H9 (cell line): ENCODE measurements at regions not wholly inside any gene's neighbourhood (a gene's known extent, or its start where the extent isn't known, plus 50 kb on each side); places are given as distances from the start of the nearest gene placed in this dataset.

Experiments used
- DNase-seq: peaks from one replicate; pipeline ENCODE4 v3.0.0-alpha.2; 2017
- H2AFZ ChIP-seq: one replicate; pipeline ENCODE4 v1.6.1; 2013; ENCODE audit warnings: mild to moderate bottlenecking, low read length, control low read depth, moderate library complexity
- H2AK5ac ChIP-seq: 2 replicates; pipeline ENCODE4 v1.6.1; 2013; ENCODE audit warnings: low read length, control low read depth, mixed read lengths; ENCODE audit not compliant: insufficient read length
- H2BK120ac ChIP-seq: one replicate; pipeline ENCODE4 v1.6.1; 2013; ENCODE audit warnings: low read depth, mild to moderate bottlenecking, low read length, control low read depth, inconsistent platforms; ENCODE audit not compliant: poor library complexity, severe bottlenecking
- H2BK12ac ChIP-seq: 2 replicates; pipeline ENCODE4 v1.6.1; 2013; ENCODE audit warnings: low read length, control low read depth, mixed read lengths, low read depth; ENCODE audit not compliant: insufficient read length
- H2BK15ac ChIP-seq: 2 replicates; pipeline ENCODE4 v1.6.1; 2013; ENCODE audit warnings: low read depth, low read length, control low read depth
- H2BK20ac ChIP-seq: one replicate; pipeline ENCODE4 v1.6.1; 2013; ENCODE audit warnings: low read depth, mild to moderate bottlenecking, low read length, control low read depth, inconsistent platforms; ENCODE audit not compliant: poor library complexity, severe bottlenecking
- H2BK5ac ChIP-seq: 2 replicates; pipeline ENCODE4 v1.6.1; 2013; ENCODE audit warnings: low read length, control low read depth, mixed read lengths; ENCODE audit not compliant: insufficient read length
- H3K14ac ChIP-seq: 2 replicates; pipeline ENCODE4 v1.6.1; 2013; ENCODE audit warnings: low read length, control low read depth; ENCODE audit not compliant: insufficient read depth
- H3K18ac ChIP-seq: 2 replicates; pipeline ENCODE4 v1.6.1; 2013; ENCODE audit warnings: low read depth, mild to moderate bottlenecking, mixed read lengths, low read length, control low read depth; ENCODE audit not compliant: insufficient read length
- H3K23ac ChIP-seq: 2 replicates; pipeline ENCODE4 v1.6.1; 2013; ENCODE audit warnings: low read length, control low read depth, mixed read lengths, low read depth; ENCODE audit not compliant: insufficient read length
- H3K23me2 ChIP-seq: 2 replicates; pipeline ENCODE4 v1.6.1; 2013; ENCODE audit warnings: low read depth, mild to moderate bottlenecking, mixed read lengths, low read length, control low read depth; ENCODE audit not compliant: insufficient read length, poor library complexity, severe bottlenecking
- H3K27ac ChIP-seq: 2 replicates; pipeline ENCODE4 v1.5.1; 2013; ENCODE audit warnings: low read length, control low read depth, mixed read lengths, low read depth; ENCODE audit not compliant: insufficient read length
- H3K27me3 ChIP-seq: 2 replicates; pipeline ENCODE4 v1.6.1; 2013; ENCODE audit warnings: low read length, control low read depth, inconsistent platforms; ENCODE audit not compliant: insufficient read depth
- H3K4ac ChIP-seq: 2 replicates; pipeline ENCODE4 v1.6.1; 2013; ENCODE audit warnings: low read depth, mild to moderate bottlenecking, control low read depth, inconsistent platforms, low read length, moderate library complexity
- H3K4me1 ChIP-seq: 2 replicates; pipeline ENCODE4 v1.6.1; 2013; ENCODE audit warnings: low read length, control low read depth, inconsistent platforms; ENCODE audit not compliant: insufficient read depth
- H3K4me2 ChIP-seq: 2 replicates; pipeline ENCODE4 v1.6.1; 2013; ENCODE audit warnings: low read length, control low read depth, mixed read lengths; ENCODE audit not compliant: insufficient read length, insufficient read depth
- H3K56ac ChIP-seq: 2 replicates; pipeline ENCODE4 v1.6.1; 2013; ENCODE audit warnings: low read depth, mild to moderate bottlenecking, mixed read lengths, low read length, control low read depth; ENCODE audit not compliant: insufficient read length
- H3K79me1 ChIP-seq: 2 replicates; pipeline ENCODE4 v1.6.1; 2013; ENCODE audit warnings: low read depth, mild to moderate bottlenecking, moderate library complexity, low read length, control low read depth, inconsistent platforms; ENCODE audit not compliant: insufficient read depth, poor library complexity, severe bottlenecking
- H3K79me2 ChIP-seq: 2 replicates; pipeline ENCODE4 v1.6.1; 2013; ENCODE audit warnings: low read length, control low read depth, inconsistent platforms; ENCODE audit not compliant: insufficient read depth
- H3K9ac ChIP-seq: 2 replicates; pipeline ENCODE4 v1.6.1; 2013; ENCODE audit warnings: low read length, control low read depth, mixed read lengths; ENCODE audit not compliant: insufficient read length; ENCODE audit errors: extremely low read depth
- H3K9me3 ChIP-seq: one replicate; pipeline ENCODE4 v1.6.1; 2013; ENCODE audit warnings: low read depth, low read length, inconsistent platforms; ENCODE audit not compliant: control insufficient read depth
- H3T11ph ChIP-seq: one replicate; pipeline ENCODE4 v1.6.1; 2013; ENCODE audit warnings: mild to moderate bottlenecking, low read length, control low read depth, inconsistent platforms
- H4K20me1 ChIP-seq: one replicate; pipeline ENCODE4 v1.6.1; 2013; ENCODE audit not compliant: control insufficient read depth, insufficient read length, insufficient read depth
- H4K5ac ChIP-seq: 2 replicates; pipeline ENCODE4 v1.6.1; 2013; ENCODE audit warnings: low read depth, mild to moderate bottlenecking, mixed read lengths, low read length, control low read depth; ENCODE audit not compliant: insufficient read length
- H4K8ac ChIP-seq: replicated peaks from 2 replicates; pipeline ENCODE4 v1.6.1; 2013; ENCODE audit warnings: low read length, control low read depth, mixed read lengths, low read depth; ENCODE audit not compliant: insufficient read length
- H4K91ac ChIP-seq: 2 replicates; pipeline ENCODE4 v1.6.1; 2013; ENCODE audit warnings: low read depth, mild to moderate bottlenecking, moderate library complexity, mixed read lengths, low read length, control low read depth; ENCODE audit not compliant: insufficient read length
- H3K27ac Mint-ChIP-seq, 3 experiments: 2 replicates in 2 of 3; 3 replicates in 1 of 3; pipeline ENCODE4 v1.8.0; 2020 to 2021; ENCODE audit warnings: mixed read lengths in 3 of 3, mild to moderate bottlenecking in 1 of 3, moderate library complexity in 1 of 3
- H3K27me3 Mint-ChIP-seq: 2 replicates; pipeline ENCODE4 v1.8.0; 2021; ENCODE audit warnings: low read depth, mild to moderate bottlenecking, moderate library complexity, mixed read lengths
- H3K36me3 Mint-ChIP-seq, 3 experiments: 2 replicates in 2 of 3; 3 replicates in 1 of 3; pipeline ENCODE4 v1.8.0; 2020 to 2021; ENCODE audit warnings: low read depth in 3 of 3, mixed read lengths in 3 of 3; ENCODE audit not compliant: insufficient read depth in 1 of 3
- H3K4me1 Mint-ChIP-seq, 2 experiments: 2 replicates each; pipeline ENCODE4 v1.8.0; 2020; ENCODE audit warnings: mixed read lengths in 2 of 2
- H3K4me3 Mint-ChIP-seq, 2 experiments: 2 replicates in 1 of 2; 3 replicates in 1 of 2; pipeline ENCODE4 v1.8.0; 2020 to 2021; ENCODE audit warnings: mild to moderate bottlenecking in 2 of 2, mixed read lengths in 2 of 2, moderate library complexity in 1 of 2
- H3K9me3 Mint-ChIP-seq, 2 experiments: 2 replicates in 1 of 2; 3 replicates in 1 of 2; pipeline ENCODE4 v1.8.0; 2020; ENCODE audit warnings: mild to moderate bottlenecking in 2 of 2, mixed read lengths in 2 of 2, moderate library complexity in 1 of 2
- WGBS: extraction: QIAGEN DNeasy Blood & Tissue Kit; methylation state at CpG from one replicate; pipeline ENCODE4 v1.1.7; 2013; ENCODE audit warnings: missing lambda C conversion rate, low lambda C conversion rate, mixed read lengths; ENCODE audit not compliant: insufficient read length; ENCODE audit errors: extremely low coverage; 5-methylcytosine and 5-hydroxymethylcytosine counted together
- TF ChIP-seq, protein P1 (sequence below): fragments of 200-600 bp; sonication (generic); conservative IDR thresholded peaks from 3 replicates; pipeline ENCODE4 v1.8.0; 2021; ENCODE audit warnings: antibody characterized with exemption, mild to moderate bottlenecking

GRCh38 chr10:31700181-31700611 is 228.4 kb downstream of the ARHGAP12 start:
- TF ChIP-seq, protein P1, sequence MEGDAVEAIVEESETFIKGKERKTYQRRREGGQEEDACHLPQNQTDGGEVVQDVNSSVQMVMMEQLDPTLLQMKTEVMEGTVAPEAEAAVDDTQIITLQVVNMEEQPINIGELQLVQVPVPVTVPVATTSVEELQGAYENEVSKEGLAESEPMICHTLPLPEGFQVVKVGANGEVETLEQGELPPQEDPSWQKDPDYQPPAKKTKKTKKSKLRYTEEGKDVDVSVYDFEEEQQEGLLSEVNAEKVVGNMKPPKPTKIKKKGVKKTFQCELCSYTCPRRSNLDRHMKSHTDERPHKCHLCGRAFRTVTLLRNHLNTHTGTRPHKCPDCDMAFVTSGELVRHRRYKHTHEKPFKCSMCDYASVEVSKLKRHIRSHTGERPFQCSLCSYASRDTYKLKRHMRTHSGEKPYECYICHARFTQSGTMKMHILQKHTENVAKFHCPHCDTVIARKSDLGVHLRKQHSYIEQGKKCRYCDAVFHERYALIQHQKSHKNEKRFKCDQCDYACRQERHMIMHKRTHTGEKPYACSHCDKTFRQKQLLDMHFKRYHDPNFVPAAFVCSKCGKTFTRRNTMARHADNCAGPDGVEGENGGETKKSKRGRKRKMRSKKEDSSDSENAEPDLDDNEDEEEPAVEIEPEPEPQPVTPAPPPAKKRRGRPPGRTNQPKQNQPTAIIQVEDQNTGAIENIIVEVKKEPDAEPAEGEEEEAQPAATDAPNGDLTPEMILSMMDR: no peak
- Histone ChIP-seq H4K8ac (no peak overlapping the region), H2BK5ac (no peak overlapping the region), H3K4me1 (peaks cover 4% of the 10 kb centered on the region; the same call in 1 of the 2 replicates), H3K9me3 (peaks cover 16% of the 10 kb centered on the region), H3K79me2 (no peaks in the 10 kb centered on the region), H4K5ac (no peak overlapping the region), H2BK20ac (no peak overlapping the region), H3K14ac (no peak overlapping the region), H2AFZ (no peak overlapping the region), H2BK15ac (no peak overlapping the region), H3K27ac (no peak overlapping the region), H3K4me2 (no peak overlapping the region), H3K4ac (no peak overlapping the region), H3K9ac (no peak overlapping the region), H3K79me1 (no peaks in the 10 kb centered on the region), H3T11ph (no peak overlapping the region), H4K91ac (no peak overlapping the region), H3K23ac (no peak overlapping the region), H3K56ac (no peak overlapping the region), H3K27me3 (no peaks in the 10 kb centered on the region), H3K18ac (no peak overlapping the region), H2BK120ac (no peak overlapping the region), H3K23me2 (no peaks in the 10 kb centered on the region), H2BK12ac (no peak overlapping the region), H2AK5ac (no peak overlapping the region), H4K20me1 (no peaks in the 10 kb centered on the region)
- Mint-ChIP-seq H3K27me3 (peaks cover 4% of the 10 kb centered on the region), H3K4me1 (peaks cover 24 to 31% of the 10 kb centered on the region in 2 experiments), H3K27ac (no peak overlapping the region), H3K9me3 (peaks cover 37 to 39% of the 10 kb centered on the region in 2 experiments), H3K4me3 (no peak overlapping the region), H3K36me3 (peaks cover 16 to 35% (median 28%) of the 10 kb centered on the region in 3 experiments)
- DNase-seq: no peak
- no CpG with 5 or more reads among the region's 11 CpGs for WGBS
